ENCODE measurements at regions not wholly inside any gene's neighbourhood (a gene's known extent, or its start where the extent isn't known, plus 50 kb on each side); places are given as distances from the start of the nearest gene placed in this dataset.

- no peak overlapping the region for H3K27ac ChIP-seq
- no peaks in the 10 kb centered on the region for H3K79me2 ChIP-seq
- no peak overlapping the region for H2AFZ ChIP-seq
- TF ChIP-seq CTCF (IDR thresholded peaks at IDR 0.05) = no peak
- no peaks in the 10 kb centered on the region for H3K4me1 ChIP-seq
- no peaks in the 10 kb centered on the region for H3K27me3 ChIP-seq (ENCODE audit: control insufficient read depth, insufficient read depth, low read length)
- no peak overlapping the region for H3K4me3 ChIP-seq (ENCODE audit: low read depth, low read length)
- no peaks in the 10 kb centered on the region for H3K9me3 ChIP-seq (ENCODE audit: control insufficient read depth, low read length)
- no peak overlapping the region for H3K4me2 ChIP-seq (ENCODE audit: low read length)
- H3K36me3 ChIP-seq (ENCODE audit: control insufficient read depth, insufficient read depth, low read length) = no peaks in the 10 kb centered on the region
- H3K9ac ChIP-seq = no peak overlapping the region
Measured at GRCh38 chr12:46963191-46963590, 116.2 kb upstream of the PCED1B start.

- Histone ChIP-seq H3K79me2 (no peaks in the 10 kb centered on the region), H3K4me2 (ENCODE audit: low read length) (no peak overlapping the region), H3K9ac (no peak overlapping the region), H3K9me3 (ENCODE audit: control insufficient read depth, low read length) (no peaks in the 10 kb centered on the region), H3K36me3 (ENCODE audit: control insufficient read depth, insufficient read depth, low read length) (no peaks in the 10 kb centered on the region), H3K4me3 (ENCODE audit: low read depth, low read length) (no peak overlapping the region), H3K27me3 (ENCODE audit: control insufficient read depth, insufficient read depth, low read length) (no peaks in the 10 kb centered on the region), H2AFZ (no peak overlapping the region), H3K4me1 (no peaks in the 10 kb centered on the region), H3K27ac (no peak overlapping the region)
- TF ChIP-seq CTCF (IDR thresholded peaks at IDR 0.05) = no peak
Measured at GRCh38 chr12:46963977-46964971, 115.1 kb upstream of the PCED1B start.

GRCh38 chr12:46965137-46965536 lies 114.3 kb upstream of the PCED1B start:
- H3K4me1 ChIP-seq = no peaks in the 10 kb centered on the region
- H2AFZ ChIP-seq = no peak overlapping the region
- H3K79me2 ChIP-seq = no peaks in the 10 kb centered on the region
- no peak overlapping the region for H3K4me3 ChIP-seq (ENCODE audit: low read depth, low read length)
- no peaks in the 10 kb centered on the region for H3K36me3 ChIP-seq (ENCODE audit: control insufficient read depth, insufficient read depth, low read length)
- no peak overlapping the region for H3K9ac ChIP-seq
- no peak for TF ChIP-seq CTCF (IDR thresholded peaks at IDR 0.05)
- no peaks in the 10 kb centered on the region for H3K9me3 ChIP-seq (ENCODE audit: control insufficient read depth, low read length)
- H3K4me2 ChIP-seq (ENCODE audit: low read length) = no peak overlapping the region
- H3K27me3 ChIP-seq (ENCODE audit: control insufficient read depth, insufficient read depth, low read length) = no peaks in the 10 kb centered on the region
- no peak overlapping the region for H3K27ac ChIP-seq

- Histone ChIP-seq H3K4me2 (ENCODE audit: low read length) (no peak overlapping the region), H3K27ac (no peak overlapping the region), H2AFZ (no peak overlapping the region), H3K27me3 (ENCODE audit: control insufficient read depth, insufficient read depth, low read length) (no peaks in the 10 kb centered on the region), H3K9ac (no peak overlapping the region), H3K9me3 (ENCODE audit: control insufficient read depth, low read length) (no peaks in the 10 kb centered on the region), H3K79me2 (no peaks in the 10 kb centered on the region), H3K4me3 (ENCODE audit: low read depth, low read length) (no peak overlapping the region), H3K36me3 (ENCODE audit: control insufficient read depth, insufficient read depth, low read length) (no peaks in the 10 kb centered on the region), H3K4me1 (no peaks in the 10 kb centered on the region)
- TF ChIP-seq CTCF (IDR thresholded peaks at IDR 0.05) = no peak
Measured at GRCh38 chr12:46965880-46966279, 113.5 kb upstream of the PCED1B start.
